DLD1 (cell line): ENCODE measurements at regions not wholly inside any gene's neighbourhood (a gene's known extent, or its start where the extent isn't known, plus 50 kb on each side); places are given as distances from the start of the nearest gene placed in this dataset.
"Not testable (repeated sequence)": the region's sequence is repeated elsewhere in the genome, so short reads cannot be mapped to it uniquely, and the experiment has no call there.

Experiments
- in situ Hi-C: cut with HindIII; loops from 2 replicates; pipeline ENCODE4 v1.10.0; 2017; ENCODE audit warnings: low sequenced_read_pairs

DNA sequence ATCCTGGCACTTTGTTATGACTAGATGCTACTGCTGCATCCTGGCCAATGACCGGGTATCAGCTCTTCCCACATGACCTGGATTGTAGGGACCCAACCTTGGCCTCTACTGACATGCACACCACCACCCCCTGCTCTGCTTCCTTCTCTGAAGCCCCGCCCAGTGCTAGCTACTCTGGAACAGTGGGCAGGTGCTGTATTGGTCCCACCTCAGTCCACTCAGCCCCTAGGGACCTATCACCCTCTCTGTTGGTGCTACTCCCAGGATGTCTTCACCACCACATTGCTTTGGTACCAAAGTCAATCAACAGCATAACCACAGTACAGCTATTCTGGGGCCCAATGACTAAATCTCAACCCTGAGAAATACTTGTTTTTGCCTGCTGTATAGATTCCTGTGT lies 170.2 kb upstream of the PRICKLE2 start:
- in situ Hi-C loops: no loop called here

DNA sequence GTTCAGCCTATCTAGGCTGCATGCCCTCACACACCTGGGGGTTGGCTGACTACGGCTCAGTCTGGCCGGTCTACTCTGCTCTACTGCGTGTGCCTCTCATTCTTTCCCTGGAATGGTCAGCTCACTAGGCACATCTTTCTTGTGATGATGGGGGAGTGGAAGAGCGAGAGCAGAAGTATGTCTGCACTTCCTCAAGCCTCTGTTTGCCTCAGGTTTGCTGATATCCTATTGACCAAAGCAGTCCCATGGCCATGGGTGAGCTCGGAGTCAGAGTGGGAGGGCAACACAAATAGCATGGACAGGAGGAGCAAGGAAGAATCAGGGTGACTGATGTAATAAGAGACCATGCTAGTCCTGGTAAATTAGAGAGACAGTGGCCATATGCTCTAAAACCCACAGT lies 167.9 kb upstream of the PRICKLE2 start:
- in situ Hi-C loops: no loop called here

GRCh38 chr3:64392001-64392400 lies 166.7 kb upstream of the PRICKLE2 start:
- in situ Hi-C loops: no loop called here

- in situ Hi-C loops: no loop called here
These were observed 165.6 kb upstream of the PRICKLE2 start for GRCh38 chr3:64390893-64391292.

DNA sequence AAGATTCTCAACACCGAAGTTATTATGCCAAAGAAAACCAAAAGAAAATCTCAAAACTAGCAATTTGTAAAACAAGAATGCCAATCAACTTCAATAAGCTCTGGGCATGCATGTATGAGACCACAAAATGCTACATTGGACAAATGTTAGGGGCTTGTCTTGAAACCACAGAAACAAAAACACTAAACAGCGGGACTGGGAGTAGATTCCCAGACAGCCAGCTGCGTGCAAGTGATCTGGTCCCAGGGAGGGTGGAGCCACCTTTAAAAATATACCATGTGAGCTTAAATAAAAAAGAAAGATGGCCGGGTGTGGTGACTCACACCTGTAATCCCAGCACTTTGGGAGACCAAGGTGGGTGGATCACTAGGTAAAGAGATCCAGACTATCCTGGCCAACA lies 163.6 kb upstream of the PRICKLE2 start:
- in situ Hi-C loops: no loop called here

- in situ Hi-C loops: no loop called here
These were observed 162.4 kb upstream of the PRICKLE2 start for GRCh38 chr3:64387688-64388087.

GRCh38 chr3:64385277-64385676 lies 160.0 kb upstream of the PRICKLE2 start:
- in situ Hi-C loops: no loop called here

GRCh38 chr3:64384561-64384960 lies 159.3 kb upstream of the PRICKLE2 start:
- in situ Hi-C loops: no loop called here

GRCh38 chr3:64382153-64382552 lies 156.9 kb upstream of the PRICKLE2 start:
- in situ Hi-C loops: no loop called here

- in situ Hi-C loops: no loop called here
These were observed 156.1 kb upstream of the PRICKLE2 start for GRCh38 chr3:64381367-64381766.

GRCh38 chr3:64380546-64380945 lies 155.3 kb upstream of the PRICKLE2 start:
- in situ Hi-C loops: no loop called here

DNA sequence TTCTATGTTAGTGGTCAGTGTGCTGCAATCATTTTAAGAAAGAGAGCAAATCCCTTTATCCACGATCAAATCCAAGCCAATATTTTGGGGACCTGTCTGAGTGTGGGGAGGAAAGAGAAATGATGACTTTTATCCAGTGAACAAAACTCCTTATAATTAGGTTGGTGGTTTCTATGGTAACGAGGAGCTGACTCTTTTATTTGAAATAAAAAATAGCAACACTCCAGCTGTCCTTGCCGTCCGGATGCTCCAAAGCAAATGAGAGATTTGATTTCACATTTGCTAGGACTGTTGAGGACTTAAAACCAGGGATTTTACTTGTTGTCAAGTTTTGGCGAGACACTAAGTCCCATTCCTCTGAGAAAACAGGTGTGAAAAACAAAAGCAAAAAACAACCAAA lies 154.0 kb upstream of the PRICKLE2 start:
- in situ Hi-C loops: no loop called here

GRCh38 chr3:64377942-64378341 lies 152.7 kb upstream of the PRICKLE2 start:
- in situ Hi-C loops: no loop called here

- in situ Hi-C loops: no loop called here
These were observed 150.5 kb upstream of the PRICKLE2 start for GRCh38 chr3:64375737-64376136.

DNA sequence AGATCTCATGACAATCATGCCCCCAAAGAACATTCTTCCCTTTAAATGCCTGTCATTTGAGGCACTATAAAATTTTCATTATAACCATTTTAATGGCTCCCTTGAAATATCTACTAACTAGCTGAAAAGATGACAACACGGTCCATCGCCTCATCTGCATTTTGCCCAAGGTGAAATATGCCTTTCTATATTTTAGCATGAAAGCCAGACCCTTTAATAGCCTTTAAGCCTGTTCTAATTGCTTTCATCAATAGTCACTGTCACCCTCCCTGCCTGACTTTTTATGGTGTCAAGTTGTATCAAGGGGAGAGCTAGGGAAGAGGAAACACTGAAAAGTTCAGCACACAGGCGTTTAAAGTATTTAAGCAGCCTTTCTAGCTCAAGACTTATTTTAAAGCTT lies 144.1 kb upstream of the PRICKLE2 start:
- in situ Hi-C loops: no loop called here

- in situ Hi-C loops: no loop called here
These were observed 143.2 kb upstream of the PRICKLE2 start for GRCh38 chr3:64368257-64369020.

GRCh38 chr3:64365877-64366276 lies 140.6 kb upstream of the PRICKLE2 start:
- in situ Hi-C loops: no loop called here

GRCh38 chr3:64363842-64364241 lies 138.6 kb upstream of the PRICKLE2 start:
- in situ Hi-C loops: no loop called here

GRCh38 chr3:64361962-64362735 lies 136.9 kb upstream of the PRICKLE2 start:
- in situ Hi-C loops: no loop called here

- in situ Hi-C loops: not testable (repeated sequence)
These were observed 135.8 kb upstream of the PRICKLE2 start for GRCh38 chr3:64361036-64361435.

GRCh38 chr3:64360280-64360679 lies 135.0 kb upstream of the PRICKLE2 start:
- in situ Hi-C loops: no loop called here

DNA sequence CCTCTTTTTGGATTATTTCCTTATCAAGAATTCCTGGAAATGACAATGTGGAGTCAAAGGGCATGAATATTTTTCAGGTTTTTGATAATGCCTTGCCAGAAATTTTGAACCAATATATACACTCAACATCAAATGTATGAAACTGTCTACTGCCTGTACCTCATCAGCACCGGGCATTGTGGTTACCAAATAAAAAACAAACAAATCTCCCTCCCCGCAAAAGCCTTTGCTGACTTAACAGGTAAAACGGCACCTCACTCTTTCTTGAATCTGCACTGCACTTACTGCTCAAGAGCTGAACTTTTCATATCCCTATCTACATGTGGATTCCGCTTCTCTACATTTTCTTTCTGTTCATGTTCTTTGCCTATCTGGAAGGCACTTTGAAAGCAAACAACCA lies 134.5 kb upstream of the PRICKLE2 start:
- in situ Hi-C loops: no loop called here
